CD4-positive, alpha-beta T cell treated with Interleukin-4 for 4 hours (primary cell): ENCODE measurements at regions not wholly inside any gene's neighbourhood (a gene's known extent, or its start where the extent isn't known, plus 50 kb on each side); places are given as distances from the start of the nearest gene placed in this dataset.

ENCODE experiments used
- DNase-seq: peaks from one replicate; pipeline ENCODE4 v3.0.0-alpha.2; 2020

- no peak for DNase-seq
Measured at GRCh38 chr15:70340494-70340870, 242.8 kb upstream of the TLE3 start.

GRCh38 chr15:70339571-70340493 lies 242.1 kb upstream of the TLE3 start:
- DNase-seq: no peak

GRCh38 chr15:70337277-70338186 lies 239.8 kb upstream of the TLE3 start:
- DNase-seq: no peak

- no peak for DNase-seq
Measured at GRCh38 chr15:70336425-70337009, 238.8 kb upstream of the TLE3 start.

GRCh38 chr15:70334286-70334685 lies 236.6 kb upstream of the TLE3 start:
- no peak for DNase-seq

- DNase-seq: no peak
Measured at GRCh38 chr15:70329179-70329578, 231.5 kb upstream of the TLE3 start.

- no peak for DNase-seq
Measured at GRCh38 chr15:70328679-70329115, 231.0 kb upstream of the TLE3 start.

GRCh38 chr15:70327856-70328678 lies 230.3 kb upstream of the TLE3 start:
- DNase-seq: no peak

GRCh38 chr15:70327328-70327855 lies 229.7 kb upstream of the TLE3 start:
- no peak for DNase-seq

- no peak for DNase-seq
Measured at GRCh38 chr15:70324001-70324974, 226.6 kb upstream of the TLE3 start.

GRCh38 chr15:70323111-70323851 lies 225.6 kb upstream of the TLE3 start:
- no peak for DNase-seq

- no peak for DNase-seq
Measured at GRCh38 chr15:70322051-70322668, 224.4 kb upstream of the TLE3 start.

- DNase-seq: no peak
Measured at GRCh38 chr15:70321172-70321819, 223.6 kb upstream of the TLE3 start.

GRCh38 chr15:70320482-70320881 lies 222.8 kb upstream of the TLE3 start:
- no peak for DNase-seq

- no peak for DNase-seq
Measured at GRCh38 chr15:70320077-70320476, 222.4 kb upstream of the TLE3 start.

GRCh38 chr15:70319466-70319865 lies 221.7 kb upstream of the TLE3 start:
- DNase-seq: no peak

- no peak for DNase-seq
Measured at GRCh38 chr15:70318594-70319465, 221.1 kb upstream of the TLE3 start.

- no peak for DNase-seq
Measured at GRCh38 chr15:70316059-70316600, 218.4 kb upstream of the TLE3 start.
